ENCODE measurements at regions not wholly inside any gene's neighbourhood (a gene's known extent, or its start where the extent isn't known, plus 50 kb on each side); places are given as distances from the start of the nearest gene placed in this dataset.

DNA sequence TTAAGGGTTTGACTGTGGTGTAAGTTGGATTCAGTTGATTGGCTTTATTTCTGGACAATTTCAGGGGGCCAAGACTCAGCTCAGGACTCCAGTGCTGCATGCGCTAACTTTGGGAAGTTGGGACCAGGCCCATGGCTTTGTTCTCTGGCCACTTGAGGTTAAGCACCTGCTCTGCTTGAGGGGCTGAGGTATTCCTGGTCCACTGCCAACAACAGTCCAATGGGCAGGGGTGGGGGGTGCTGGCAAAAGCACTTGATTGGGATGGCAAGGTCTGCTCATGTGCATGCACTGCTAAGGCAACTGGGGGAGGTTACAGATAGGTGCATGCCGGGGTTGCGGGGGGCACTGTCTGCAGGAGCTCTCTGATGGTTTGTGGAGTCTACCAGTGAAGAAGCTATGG is 52.6 kb upstream of the ASB17 start:
- DNase-seq (ENCODE audit: low read depth, low spot score) = no peak
- no peak overlapping the region for H3K27ac ChIP-seq

DNA sequence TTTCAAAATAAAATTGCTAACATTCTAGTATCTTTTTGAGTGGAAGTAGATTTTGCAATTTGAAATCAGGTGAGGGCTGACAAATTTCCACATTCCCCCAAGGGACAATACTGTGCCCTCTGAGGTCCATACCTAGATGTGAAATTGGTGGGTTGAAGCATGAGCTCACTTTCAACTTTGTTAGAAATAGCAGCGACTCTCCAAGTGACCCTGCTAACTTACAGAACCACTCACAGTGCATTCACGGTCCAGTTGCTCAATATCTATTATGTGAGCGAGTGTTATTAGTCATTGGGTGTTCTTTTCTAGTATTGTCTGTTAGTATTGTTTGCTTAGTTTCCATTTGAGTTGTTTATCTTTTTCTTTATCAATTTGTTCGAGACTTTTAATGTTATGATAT is 53.6 kb upstream of the ASB17 start:
- peak; percentile 33 for DNase-seq (ENCODE audit: low read depth, low spot score)
- no peak overlapping the region for H3K27ac ChIP-seq

GRCh38 chr1:75986478-75986877 is 54.3 kb upstream of the ASB17 start:
- DNase-seq (ENCODE audit: low read depth, low spot score) = no peak
- H3K27ac ChIP-seq = no peak overlapping the region

GRCh38 chr1:75989121-75989520 is 56.9 kb upstream of the ASB17 start:
- DNase-seq (ENCODE audit: low read depth, low spot score) = no peak
- H3K27ac ChIP-seq = no peak overlapping the region

- H3K27ac ChIP-seq = no peak overlapping the region
These were observed 58.5 kb upstream of the ASB17 start for GRCh38 chr1:75990686-75991085.

DNA sequence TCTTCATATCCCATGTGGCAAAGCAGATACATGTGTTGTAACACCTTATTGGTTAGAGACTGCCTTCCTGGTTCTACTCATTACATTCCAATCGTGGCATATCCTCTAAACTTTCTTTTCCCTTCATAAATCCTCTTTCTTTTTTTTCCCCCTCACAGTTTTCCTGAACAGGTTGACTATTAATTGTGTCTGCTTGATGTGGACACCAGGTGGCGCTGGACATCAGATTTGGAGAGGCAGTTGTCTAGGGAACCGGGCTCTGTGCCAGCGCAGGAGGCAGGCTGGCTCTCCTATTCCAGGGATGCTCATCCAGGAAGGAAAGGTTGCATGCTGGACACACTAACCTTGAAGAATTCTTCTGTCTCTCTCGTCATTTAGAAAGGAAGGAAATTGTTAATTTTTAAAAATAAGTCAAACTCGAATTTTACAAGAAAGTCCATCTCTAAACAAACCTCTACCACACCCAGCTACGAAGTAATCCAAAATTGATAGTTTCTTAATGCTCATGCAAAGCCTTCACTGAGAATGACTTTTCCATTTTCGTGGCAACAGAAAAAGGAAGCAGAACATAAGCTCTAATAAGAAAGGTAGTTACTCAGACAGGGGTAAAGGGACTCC is 59.4 kb upstream of the ASB17 start:
- DNase-seq (ENCODE audit: low read depth, low spot score) = peak; percentile 41
- no peak overlapping the region for H3K27ac ChIP-seq

More at GRCh38 chr1:75990686-75991085, 58.5 kb upstream of the ASB17 start:
- no peak for DNase-seq (ENCODE audit: low read depth, low spot score)

- no peak for DNase-seq (ENCODE audit: low read depth, low spot score)
- no peak overlapping the region for H3K27ac ChIP-seq
These were observed 60.1 kb upstream of the ASB17 start for GRCh38 chr1:75992312-75992711.

DNA sequence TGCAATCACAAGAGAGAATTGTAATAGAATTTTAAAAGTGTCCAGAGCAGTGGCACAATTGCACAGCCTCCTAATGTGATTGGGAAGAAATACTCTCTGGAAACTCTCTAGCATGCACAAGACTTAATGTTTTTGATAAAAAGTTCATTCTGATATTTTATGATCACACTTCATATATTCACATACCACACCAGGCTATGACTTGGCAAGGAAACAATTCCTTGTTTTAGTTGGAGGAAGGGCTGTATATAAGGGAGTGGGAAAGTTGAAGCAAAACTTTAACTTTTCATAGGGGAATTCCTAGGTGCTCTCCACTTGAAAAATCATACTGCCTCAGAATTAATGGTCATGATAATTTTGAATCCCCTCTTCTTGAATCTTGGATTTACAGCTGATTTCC is 61.5 kb upstream of the ASB17 start:
- DNase-seq (ENCODE audit: low read depth, low spot score) = no peak

GRCh38 chr1:75996196-75996595 is 64.0 kb upstream of the ASB17 start:
- H3K27ac ChIP-seq = no peak overlapping the region
- no peak for DNase-seq (ENCODE audit: low read depth, low spot score)

More for the DNA sequence above, 61.5 kb upstream of the ASB17 start:
- H3K27ac ChIP-seq = no peak overlapping the region

DNA sequence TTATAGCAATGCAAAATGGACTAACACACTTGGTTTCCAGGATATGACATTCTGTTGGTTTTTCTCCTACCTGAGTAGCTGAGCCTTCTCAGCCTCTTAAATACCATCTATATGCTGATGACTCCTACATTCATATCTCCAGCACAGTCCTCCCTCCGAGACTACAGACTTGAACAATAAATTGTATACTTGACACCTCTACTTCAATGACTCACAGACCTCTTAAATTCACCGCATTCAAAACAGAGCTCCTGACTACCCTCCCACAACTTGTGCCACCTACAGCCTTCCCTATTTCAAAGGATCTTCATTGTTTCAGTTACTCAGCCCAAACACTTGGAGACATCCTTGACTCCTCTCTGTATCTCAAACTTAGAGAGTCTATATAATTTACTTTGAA is 66.8 kb upstream of the ASB17 start:
- H3K27ac ChIP-seq = no peak overlapping the region
- no peak for DNase-seq (ENCODE audit: low read depth, low spot score)

DNA sequence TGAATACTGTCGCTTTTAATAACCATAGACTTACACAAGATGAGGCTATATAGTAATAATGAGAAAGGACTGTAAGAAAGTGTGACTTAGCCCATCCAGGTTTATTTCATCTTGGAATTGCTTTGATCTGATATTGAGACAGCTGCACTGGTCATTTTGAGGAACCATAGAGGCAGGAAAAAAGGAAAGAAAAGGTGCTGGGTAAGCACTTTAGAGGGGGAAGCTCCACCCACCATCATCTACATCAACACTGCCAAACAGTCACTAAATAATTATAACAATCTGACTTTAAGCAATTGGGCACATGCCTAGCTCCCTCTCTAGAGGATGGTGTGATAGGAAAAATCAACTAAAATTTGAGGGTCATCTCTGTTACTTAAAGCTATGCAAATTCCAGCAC is 70.6 kb upstream of the ST6GALNAC3 start:
- DNase-seq (ENCODE audit: low read depth, low spot score) = no peak
- H3K27ac ChIP-seq = no peak overlapping the region

DNA sequence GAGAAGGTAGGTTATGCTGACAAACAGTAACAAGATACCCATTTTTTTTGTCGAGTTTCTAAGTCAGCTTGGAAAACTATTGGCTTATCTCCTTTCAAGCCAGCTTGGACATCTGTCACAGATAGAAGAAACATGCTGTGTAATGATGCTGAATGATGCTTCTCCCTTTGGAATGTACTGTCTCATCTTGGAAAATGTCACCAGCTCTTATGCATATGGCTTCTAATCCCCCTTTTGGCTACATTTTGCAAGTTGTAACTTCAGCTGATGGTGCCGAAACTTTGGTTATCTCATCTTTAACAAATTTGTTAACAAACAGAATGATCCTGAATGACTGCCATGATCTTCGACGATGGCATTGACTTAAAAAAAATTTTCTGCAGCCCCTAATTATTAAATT is 68.8 kb upstream of the ST6GALNAC3 start:
- DNase-seq (ENCODE audit: low read depth, low spot score) = no peak

DNA sequence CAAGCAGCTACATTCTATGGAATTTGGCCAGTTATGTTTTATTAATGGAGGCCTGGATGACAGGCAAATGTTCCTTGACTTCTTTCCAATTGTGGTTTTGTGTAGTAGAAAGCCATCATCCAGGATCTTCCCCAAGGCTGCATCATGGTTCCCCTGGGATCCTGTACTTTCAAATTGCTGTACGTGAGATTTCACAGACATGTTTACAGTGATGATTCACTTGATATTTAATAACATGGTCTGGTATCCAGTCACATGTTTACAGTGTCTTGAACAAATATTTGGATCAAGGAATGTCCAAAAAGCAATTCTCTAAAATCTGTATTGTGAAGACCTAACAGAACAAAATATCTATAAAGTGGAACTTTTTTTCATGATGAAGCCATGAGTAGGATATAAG is 68.3 kb upstream of the ST6GALNAC3 start:
- DNase-seq (ENCODE audit: low read depth, low spot score) = no peak
- no peak overlapping the region for H3K27ac ChIP-seq

More for the DNA sequence above, 68.8 kb upstream of the ST6GALNAC3 start:
- H3K27ac ChIP-seq = no peak overlapping the region

GRCh38 chr1:76010802-76011201 is 63.7 kb upstream of the ST6GALNAC3 start:
- no peak for DNase-seq (ENCODE audit: low read depth, low spot score)
- H3K27ac ChIP-seq = no peak overlapping the region

DNA sequence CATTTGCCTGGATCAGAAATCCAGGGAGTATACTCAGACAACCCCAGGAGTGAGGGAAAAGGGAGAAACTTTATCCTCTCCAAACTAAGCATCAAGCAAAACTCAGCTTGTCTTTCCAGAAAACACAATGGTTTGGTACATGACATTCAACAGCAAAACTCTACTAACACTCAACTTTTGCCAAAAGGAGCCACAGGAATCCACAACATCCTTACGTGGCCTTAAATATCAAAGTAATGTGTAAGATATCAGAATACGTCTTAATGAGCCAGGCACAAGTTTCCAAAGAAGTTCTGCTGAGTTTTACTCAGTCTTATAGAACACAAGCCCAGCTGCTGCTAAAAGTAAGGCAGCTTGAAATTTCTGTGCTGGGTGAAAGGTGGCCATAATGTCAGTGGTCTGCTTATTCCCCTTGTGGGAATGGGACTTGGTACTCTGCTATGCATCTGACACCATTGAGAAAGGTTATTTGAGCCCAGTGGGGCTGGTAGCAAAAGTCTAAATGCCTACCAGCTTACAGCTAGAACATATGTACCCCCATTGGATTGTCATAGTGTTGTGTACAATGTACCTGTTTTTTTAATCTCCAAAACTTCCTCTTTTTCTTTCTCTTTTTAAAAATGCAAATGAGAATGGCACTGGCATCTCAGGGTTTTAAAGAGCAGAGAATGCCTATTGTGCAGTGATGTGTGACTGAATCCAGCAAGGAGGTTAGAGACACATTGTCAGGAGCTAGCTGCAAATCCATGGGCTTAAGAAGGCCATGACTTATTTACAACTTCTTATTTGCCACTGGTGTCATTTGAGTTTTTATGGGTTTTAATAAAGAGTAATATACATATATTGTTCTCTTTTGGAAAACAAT is 62.0 kb upstream of the ST6GALNAC3 start:
- no peak for DNase-seq (ENCODE audit: low read depth, low spot score)
- H3K27ac ChIP-seq = no peak overlapping the region

DNA sequence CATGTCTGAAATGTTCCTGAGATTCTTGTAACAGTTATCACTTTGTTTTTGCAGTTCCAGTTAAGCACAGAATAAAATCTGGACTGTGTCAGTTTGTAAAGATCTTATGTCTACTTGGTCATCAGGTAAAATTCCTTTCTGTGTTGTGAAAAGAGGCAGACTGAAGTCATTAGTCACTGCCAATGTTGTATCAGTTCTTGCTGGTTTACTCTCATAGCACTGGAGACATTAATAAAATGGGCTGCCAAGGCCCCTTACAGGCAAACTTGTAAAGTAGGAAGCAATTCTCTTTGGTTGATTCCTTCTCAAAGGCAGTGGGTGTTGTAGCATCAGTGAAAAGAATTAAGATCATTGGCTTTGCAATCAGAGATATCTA is 61.4 kb upstream of the ST6GALNAC3 start:
- H3K27ac ChIP-seq = no peak overlapping the region
- DNase-seq (ENCODE audit: low read depth, low spot score) = no peak

GRCh38 chr1:76015478-76016103 is 59.0 kb upstream of the ST6GALNAC3 start:
- no peak for DNase-seq (ENCODE audit: low read depth, low spot score)
- H3K27ac ChIP-seq = no peak overlapping the region

GRCh38 chr1:76018045-76018444 is 56.5 kb upstream of the ST6GALNAC3 start:
- no peak overlapping the region for H3K27ac ChIP-seq
- DNase-seq (ENCODE audit: low read depth, low spot score) = no peak

GRCh38 chr1:76021846-76022245 is 52.7 kb upstream of the ST6GALNAC3 start:
- DNase-seq (ENCODE audit: low read depth, low spot score) = no peak

GRCh38 chr1:76023669-76024435 is 50.7 kb upstream of the ST6GALNAC3 start:
- DNase-seq (ENCODE audit: low read depth, low spot score) = no peak
- H3K27ac ChIP-seq = peak overlapping the region; percentile 1

More at GRCh38 chr1:76021846-76022245, 52.7 kb upstream of the ST6GALNAC3 start:
- H3K27ac ChIP-seq = no peak overlapping the region

Measured in epithelial cell of prostate (primary cell).